ENCODE measurements at regions not wholly inside any gene's neighbourhood (a gene's known extent, or its start where the extent isn't known, plus 50 kb on each side); places are given as distances from the start of the nearest gene placed in this dataset.

DNA sequence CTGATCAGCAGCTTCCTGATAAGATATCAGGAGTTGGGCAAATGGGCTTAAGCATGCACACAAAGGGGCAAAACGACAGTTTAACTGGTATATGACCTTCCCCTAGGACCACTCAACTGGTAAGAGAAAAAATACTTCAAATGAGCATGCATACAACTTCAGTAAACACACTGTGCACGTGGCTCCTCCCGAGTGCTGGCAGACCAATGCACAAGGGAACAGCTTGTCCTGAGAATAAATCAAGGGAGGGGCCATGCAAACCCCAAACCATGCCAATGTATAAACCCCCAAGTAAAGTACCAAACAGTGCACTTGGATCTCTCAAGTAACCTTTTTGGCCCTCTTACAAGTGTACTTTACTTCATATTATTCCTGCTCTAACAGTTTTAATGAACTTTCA is 293.3 kb upstream of the TBX22 start (continued):
- TF ChIP-seq, protein P1, sequence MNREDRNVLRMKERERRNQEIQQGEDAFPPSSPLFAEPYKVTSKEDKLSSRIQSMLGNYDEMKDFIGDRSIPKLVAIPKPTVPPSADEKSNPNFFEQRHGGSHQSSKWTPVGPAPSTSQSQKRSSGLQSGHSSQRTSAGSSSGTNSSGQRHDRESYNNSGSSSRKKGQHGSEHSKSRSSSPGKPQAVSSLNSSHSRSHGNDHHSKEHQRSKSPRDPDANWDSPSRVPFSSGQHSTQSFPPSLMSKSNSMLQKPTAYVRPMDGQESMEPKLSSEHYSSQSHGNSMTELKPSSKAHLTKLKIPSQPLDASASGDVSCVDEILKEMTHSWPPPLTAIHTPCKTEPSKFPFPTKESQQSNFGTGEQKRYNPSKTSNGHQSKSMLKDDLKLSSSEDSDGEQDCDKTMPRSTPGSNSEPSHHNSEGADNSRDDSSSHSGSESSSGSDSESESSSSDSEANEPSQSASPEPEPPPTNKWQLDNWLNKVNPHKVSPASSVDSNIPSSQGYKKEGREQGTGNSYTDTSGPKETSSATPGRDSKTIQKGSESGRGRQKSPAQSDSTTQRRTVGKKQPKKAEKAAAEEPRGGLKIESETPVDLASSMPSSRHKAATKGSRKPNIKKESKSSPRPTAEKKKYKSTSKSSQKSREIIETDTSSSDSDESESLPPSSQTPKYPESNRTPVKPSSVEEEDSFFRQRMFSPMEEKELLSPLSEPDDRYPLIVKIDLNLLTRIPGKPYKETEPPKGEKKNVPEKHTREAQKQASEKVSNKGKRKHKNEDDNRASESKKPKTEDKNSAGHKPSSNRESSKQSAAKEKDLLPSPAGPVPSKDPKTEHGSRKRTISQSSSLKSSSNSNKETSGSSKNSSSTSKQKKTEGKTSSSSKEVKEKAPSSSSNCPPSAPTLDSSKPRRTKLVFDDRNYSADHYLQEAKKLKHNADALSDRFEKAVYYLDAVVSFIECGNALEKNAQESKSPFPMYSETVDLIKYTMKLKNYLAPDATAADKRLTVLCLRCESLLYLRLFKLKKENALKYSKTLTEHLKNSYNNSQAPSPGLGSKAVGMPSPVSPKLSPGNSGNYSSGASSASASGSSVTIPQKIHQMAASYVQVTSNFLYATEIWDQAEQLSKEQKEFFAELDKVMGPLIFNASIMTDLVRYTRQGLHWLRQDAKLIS (CRISPR knock-in tag; IDR thresholded peaks at IDR 0.05; ENCODE audit: borderline replicate concordance) = no peak
- TF ChIP-seq, protein P2, sequence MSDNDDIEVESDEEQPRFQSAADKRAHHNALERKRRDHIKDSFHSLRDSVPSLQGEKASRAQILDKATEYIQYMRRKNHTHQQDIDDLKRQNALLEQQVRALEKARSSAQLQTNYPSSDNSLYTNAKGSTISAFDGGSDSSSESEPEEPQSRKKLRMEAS (CRISPR knock-in tag; IDR thresholded peaks at IDR 0.05) = no peak
- TF ChIP-seq, protein P3, sequence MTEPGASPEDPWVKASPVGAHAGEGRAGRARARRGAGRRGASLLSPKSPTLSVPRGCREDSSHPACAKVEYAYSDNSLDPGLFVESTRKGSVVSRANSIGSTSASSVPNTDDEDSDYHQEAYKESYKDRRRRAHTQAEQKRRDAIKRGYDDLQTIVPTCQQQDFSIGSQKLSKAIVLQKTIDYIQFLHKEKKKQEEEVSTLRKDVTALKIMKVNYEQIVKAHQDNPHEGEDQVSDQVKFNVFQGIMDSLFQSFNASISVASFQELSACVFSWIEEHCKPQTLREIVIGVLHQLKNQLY (CRISPR knock-in tag; IDR thresholded peaks at IDR 0.05) = no peak
- TF ChIP-seq PRRX2 (CRISPR knock-in tag; IDR thresholded peaks at IDR 0.05) = no peak
- TF ChIP-seq NFE2L1 (CRISPR knock-in tag; IDR thresholded peaks at IDR 0.05) = no peak
- TF ChIP-seq GABPB1 (CRISPR knock-in tag; IDR thresholded peaks at IDR 0.05) = no peak
- TF ChIP-seq CREM (CRISPR knock-in tag; IDR thresholded peaks at IDR 0.05) = no peak
- TF ChIP-seq SOX15 (CRISPR knock-in tag; IDR thresholded peaks at IDR 0.05) = no peak

DNA sequence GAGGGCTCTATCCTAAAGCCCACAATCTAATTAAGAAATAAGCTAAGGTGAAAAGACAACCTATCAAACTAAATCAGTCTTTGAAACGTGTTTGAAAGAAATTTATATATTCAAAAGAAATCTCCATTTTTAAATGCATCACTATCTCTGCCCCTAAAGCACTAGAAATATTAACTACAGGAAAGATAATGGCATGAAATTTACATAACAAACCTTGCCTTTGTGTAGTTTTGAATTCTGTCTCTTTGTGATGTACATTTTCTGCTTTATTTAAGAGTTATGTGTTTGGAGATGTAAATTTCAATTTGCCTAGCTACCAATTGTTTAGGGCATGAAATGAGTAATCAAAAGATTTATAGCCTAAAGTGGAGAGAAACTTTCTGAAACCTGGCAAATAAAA is 286.1 kb upstream of the TBX22 start:
- Mint-ChIP-seq H3K4me1 (peaks cover 26% of the 10 kb centered on the region), H3K27me3 (ENCODE audit: low read depth) (peaks cover 12% of the 10 kb centered on the region; the same call in 1 of the 2 replicates), H3K4me3 (peak overlapping the region; percentile 47), H3K27ac (no peak overlapping the region), H3K9me3 (no peaks in the 10 kb centered on the region), H3K36me3 (no peaks in the 10 kb centered on the region)
- no peak; the same call in 1 of the 2 replicates for ATAC-seq
- ChIA-PET POLR2A (no interaction called here), CTCF (no interaction called here)
- DNase-seq (ENCODE audit: low spot score) = no peak
- TF ChIP-seq, protein P4, sequence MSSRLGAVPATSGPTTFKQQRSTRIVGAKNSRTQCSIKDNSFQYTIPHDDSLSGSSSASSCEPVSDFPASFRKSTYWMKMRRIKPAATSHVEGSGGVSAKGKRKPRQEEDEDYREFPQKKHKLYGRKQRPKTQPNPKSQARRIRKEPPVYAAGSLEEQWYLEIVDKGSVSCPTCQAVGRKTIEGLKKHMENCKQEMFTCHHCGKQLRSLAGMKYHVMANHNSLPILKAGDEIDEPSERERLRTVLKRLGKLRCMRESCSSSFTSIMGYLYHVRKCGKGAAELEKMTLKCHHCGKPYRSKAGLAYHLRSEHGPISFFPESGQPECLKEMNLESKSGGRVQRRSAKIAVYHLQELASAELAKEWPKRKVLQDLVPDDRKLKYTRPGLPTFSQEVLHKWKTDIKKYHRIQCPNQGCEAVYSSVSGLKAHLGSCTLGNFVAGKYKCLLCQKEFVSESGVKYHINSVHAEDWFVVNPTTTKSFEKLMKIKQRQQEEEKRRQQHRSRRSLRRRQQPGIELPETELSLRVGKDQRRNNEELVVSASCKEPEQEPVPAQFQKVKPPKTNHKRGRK (CRISPR knock-in tag; IDR thresholded peaks at IDR 0.05; ENCODE audit: borderline replicate concordance) = no peak
- TF ChIP-seq, protein P5, sequence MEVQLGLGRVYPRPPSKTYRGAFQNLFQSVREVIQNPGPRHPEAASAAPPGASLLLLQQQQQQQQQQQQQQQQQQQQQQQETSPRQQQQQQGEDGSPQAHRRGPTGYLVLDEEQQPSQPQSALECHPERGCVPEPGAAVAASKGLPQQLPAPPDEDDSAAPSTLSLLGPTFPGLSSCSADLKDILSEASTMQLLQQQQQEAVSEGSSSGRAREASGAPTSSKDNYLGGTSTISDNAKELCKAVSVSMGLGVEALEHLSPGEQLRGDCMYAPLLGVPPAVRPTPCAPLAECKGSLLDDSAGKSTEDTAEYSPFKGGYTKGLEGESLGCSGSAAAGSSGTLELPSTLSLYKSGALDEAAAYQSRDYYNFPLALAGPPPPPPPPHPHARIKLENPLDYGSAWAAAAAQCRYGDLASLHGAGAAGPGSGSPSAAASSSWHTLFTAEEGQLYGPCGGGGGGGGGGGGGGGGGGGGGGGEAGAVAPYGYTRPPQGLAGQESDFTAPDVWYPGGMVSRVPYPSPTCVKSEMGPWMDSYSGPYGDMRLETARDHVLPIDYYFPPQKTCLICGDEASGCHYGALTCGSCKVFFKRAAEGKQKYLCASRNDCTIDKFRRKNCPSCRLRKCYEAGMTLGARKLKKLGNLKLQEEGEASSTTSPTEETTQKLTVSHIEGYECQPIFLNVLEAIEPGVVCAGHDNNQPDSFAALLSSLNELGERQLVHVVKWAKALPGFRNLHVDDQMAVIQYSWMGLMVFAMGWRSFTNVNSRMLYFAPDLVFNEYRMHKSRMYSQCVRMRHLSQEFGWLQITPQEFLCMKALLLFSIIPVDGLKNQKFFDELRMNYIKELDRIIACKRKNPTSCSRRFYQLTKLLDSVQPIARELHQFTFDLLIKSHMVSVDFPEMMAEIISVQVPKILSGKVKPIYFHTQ (CRISPR knock-in tag; IDR thresholded peaks at IDR 0.05) = no peak
- no peak for TF ChIP-seq NFATC4 (CRISPR knock-in tag; IDR thresholded peaks at IDR 0.05)
- TF ChIP-seq, protein P2 (CRISPR knock-in tag; IDR thresholded peaks at IDR 0.05) = no peak
- no peak for TF ChIP-seq MYBL2 (CRISPR knock-in tag; IDR thresholded peaks at IDR 0.05)
- no peak for TF ChIP-seq ZNF423 (CRISPR knock-in tag; IDR thresholded peaks at IDR 0.05)
- no peak for TF ChIP-seq EMX1 (CRISPR knock-in tag; IDR thresholded peaks at IDR 0.05)
- TF ChIP-seq, protein P6, sequence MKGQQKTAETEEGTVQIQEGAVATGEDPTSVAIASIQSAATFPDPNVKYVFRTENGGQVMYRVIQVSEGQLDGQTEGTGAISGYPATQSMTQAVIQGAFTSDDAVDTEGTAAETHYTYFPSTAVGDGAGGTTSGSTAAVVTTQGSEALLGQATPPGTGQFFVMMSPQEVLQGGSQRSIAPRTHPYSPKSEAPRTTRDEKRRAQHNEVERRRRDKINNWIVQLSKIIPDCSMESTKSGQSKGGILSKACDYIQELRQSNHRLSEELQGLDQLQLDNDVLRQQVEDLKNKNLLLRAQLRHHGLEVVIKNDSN (CRISPR knock-in tag; IDR thresholded peaks at IDR 0.05) = no peak
- TF ChIP-seq, protein P7, sequence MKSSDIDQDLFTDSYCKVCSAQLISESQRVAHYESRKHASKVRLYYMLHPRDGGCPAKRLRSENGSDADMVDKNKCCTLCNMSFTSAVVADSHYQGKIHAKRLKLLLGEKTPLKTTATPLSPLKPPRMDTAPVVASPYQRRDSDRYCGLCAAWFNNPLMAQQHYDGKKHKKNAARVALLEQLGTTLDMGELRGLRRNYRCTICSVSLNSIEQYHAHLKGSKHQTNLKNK (CRISPR knock-in tag; IDR thresholded peaks at IDR 0.05) = no peak
- no peak for TF ChIP-seq ZNF263 (CRISPR knock-in tag; IDR thresholded peaks at IDR 0.05; ENCODE audit: low read depth)
- TF ChIP-seq, protein P1 (CRISPR knock-in tag; IDR thresholded peaks at IDR 0.05; ENCODE audit: borderline replicate concordance) = no peak
- no peak for TF ChIP-seq NFYB (CRISPR knock-in tag; conservative IDR thresholded peaks at IDR 0.05; ENCODE audit: low read depth)
- TF ChIP-seq ETV6 (CRISPR knock-in tag; IDR thresholded peaks at IDR 0.05) = no peak
- no peak for TF ChIP-seq MXD4 (CRISPR knock-in tag; IDR thresholded peaks at IDR 0.05; ENCODE audit: borderline replicate concordance)
- no peak for TF ChIP-seq JUN (CRISPR knock-in tag; IDR thresholded peaks at IDR 0.05)
